SKM-1 (cell line): ENCODE measurements at regions not wholly inside any gene's neighbourhood (a gene's known extent, or its start where the extent isn't known, plus 50 kb on each side); places are given as distances from the start of the nearest gene placed in this dataset.

Experiments used
- DNase-seq: peaks from one replicate; lab custom pipeline; 2025; ENCODE audit not compliant: unreplicated experiment; lab: John Stamatoyannopoulos, UW

DNA sequence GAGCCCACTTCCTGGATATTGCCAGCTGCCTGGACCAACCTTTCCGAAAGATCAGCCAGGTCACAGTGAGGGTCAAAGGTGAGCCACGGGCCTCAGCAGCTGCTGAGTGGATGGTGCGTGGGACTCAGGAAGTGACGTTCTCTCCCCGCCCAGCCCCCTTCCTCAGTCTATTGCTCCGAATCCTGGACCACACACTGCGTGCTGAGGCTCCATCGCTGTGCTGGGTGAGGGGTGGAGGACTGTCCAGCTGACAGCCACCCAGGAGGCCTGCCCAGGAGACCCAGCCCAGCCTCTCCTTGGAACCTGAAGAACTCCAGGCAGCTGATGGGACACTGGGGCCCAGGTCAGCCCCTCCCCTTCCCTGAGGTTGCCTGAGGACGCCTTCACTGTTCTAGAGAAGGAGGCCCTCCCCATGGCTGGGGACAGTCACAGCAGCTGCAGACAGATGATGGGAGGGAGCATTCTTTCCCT lies 94.4 kb upstream of the CD93 start:
- DNase-seq: no peak

DNA sequence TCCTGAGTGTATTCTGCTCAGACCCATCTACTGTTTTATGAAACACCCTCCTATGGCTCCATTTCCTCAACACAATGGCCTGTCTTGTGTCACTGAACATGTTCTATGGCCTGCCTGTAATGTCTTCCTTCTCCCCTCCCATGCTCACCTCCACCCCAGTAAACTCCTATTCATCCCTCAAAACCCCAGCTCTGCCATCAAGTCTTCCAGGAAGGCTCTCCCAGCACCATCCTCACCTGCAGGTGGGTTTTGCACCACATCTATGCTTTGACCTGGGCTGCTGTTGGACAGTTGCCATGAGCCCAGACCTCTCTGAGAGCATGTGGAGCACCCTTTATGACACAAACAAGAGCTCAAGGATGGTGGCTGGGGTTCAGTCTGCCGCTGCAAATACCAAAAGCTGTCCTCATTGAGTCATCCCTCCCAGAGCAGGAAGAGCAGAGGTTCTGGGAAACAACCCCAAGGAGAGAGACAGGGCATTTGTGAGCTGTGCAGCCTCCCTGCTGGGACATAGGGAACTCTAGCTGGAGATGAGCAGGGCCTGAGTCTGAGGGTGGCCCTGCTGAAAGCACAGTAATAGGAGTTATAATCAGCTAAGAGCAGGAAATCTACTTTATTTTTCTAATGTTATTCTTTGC lies 93.8 kb upstream of the CD93 start:
- DNase-seq: no peak

DNA sequence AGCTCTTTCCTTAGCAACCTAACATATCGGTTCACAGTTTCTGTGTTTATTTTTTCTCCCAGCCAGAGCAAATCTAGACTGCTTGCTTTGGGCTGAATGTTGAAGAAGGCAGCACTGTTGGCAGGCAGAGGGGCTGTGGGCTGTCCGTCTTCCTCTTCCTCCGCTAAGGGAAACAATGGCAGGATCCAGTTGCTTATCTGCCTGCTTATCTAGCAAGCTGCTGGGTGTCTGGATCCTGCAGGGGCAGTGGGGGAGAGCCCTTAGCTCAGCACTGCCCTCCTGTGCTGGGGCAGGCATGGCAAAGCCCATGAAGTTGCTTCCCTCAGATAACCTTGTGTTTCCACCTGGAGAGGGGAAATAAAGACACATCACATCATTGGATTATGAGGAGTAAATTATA lies 92.7 kb upstream of the CD93 start:
- DNase-seq: no peak

DNA sequence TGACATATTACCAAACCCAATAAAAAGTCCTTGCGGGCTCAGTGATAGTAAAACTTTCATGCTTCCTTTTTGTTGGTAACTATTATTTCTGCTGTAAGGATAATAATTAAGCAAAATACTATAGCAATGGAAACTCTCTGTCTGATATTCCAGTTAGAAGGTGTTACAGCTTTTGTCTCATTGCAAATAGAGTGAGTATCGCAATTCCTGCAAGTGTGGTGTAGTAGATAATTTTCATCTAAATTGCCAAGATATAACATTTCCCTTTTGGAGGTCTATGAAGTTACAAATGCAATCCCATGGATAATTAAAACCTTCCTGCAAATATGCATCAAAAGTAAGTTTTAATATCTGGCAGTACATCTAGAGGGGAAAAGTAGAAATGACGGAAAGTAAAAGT lies 88.7 kb upstream of the CD93 start:
- no peak for DNase-seq

DNA sequence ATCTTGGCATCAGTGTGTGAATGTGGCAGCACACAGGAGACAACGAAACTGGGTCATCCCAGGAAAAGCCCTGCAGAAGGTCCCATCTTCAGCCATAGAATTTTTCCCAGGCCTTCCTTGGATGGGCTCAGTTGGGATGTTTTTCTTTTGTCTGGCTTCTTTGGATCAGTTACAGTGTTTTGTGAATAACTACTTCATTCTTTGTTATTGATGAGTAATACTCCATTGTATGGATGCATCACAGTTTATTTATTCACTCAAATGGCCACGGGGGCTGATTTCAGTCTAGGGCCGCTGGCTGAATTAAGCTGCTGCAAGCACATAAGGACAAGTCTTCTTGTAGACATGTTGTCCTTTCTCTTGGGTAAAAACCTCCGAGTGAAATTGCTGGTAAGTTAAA lies 81.3 kb upstream of the CD93 start:
- no peak for DNase-seq

DNA sequence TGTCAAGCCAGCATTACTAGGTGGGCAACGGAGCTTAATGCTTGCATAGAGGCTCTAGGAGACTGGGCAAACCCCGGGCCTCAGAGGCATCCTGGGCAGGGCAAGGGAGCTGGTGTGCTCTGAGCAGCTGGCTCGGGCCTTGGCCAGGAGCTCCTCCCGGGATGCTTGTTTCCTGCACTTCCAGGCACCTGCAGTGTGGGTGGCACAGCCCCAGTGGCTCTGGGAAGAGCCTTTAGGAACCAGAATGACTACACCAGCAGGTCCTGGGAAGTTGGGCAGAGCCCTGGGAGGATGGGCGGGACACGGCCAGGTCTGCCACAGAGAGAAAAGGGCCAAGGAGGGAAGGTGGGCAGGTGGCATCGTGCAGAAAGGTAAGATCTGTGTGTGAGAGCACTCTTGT lies 80.4 kb upstream of the CD93 start:
- DNase-seq: no peak

DNA sequence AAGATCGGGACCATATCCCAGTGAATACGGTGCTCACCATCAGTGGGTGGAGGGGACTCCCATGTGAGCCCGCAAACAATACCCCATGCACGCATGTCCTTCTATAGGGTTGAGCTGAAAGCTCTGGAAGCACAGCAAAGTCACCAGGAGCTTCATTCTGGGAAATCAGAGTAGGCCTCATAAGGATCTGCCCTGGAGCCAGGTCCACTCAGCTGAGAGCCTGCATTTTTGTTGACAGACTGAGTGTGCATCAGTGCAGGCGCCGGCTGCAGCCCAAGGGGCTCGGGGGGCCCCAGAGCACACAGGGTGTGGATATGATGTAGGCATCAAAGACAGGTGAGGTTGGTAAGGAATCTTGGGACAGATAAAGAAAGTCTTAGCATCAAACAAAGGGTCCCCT lies 79.8 kb upstream of the CD93 start:
- DNase-seq: no peak

DNA sequence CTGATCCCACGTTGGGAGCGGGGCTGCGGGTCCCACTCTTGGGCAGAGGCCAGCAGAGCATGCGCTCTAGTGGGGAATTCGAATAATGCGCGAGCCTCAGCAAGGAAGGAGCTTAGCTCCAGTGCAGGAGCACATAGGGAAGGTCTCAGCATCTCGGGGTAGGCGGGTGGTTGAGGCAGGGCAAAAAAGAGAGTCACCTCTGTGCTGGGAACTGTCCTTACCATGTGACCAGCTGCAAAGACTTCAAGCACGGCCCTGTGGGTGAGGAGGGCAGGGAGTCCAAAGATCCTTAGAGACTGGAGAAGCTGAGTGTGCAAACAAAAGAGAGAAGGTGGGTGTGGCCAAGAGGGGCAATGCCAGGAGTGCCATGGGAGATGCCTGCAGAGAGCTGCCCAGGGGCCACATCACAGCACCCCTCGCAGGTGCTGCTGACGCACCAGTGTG lies 79.2 kb upstream of the CD93 start:
- DNase-seq: no peak

DNA sequence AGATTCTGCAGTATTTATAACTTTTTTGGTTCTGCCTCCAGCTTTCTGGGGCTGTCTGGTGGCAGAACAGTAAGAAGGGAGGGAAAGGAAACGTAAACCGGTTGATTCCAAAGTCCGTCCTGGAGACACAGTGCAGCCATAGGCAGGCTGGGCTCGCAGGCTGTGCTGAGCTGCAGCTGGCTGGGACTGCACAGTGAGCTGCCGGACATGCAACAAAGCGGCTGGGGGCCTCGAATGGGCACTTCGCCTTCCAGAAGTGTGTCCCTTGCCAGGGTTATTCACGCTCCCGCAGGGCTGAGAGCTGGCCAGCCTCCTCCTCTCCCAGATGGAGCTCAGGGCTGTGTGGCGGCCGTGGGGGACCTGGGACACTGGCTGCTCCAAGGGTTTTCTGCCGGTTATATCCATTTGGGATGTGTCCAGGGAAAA lies 78.1 kb upstream of the CD93 start:
- DNase-seq: no peak

DNA sequence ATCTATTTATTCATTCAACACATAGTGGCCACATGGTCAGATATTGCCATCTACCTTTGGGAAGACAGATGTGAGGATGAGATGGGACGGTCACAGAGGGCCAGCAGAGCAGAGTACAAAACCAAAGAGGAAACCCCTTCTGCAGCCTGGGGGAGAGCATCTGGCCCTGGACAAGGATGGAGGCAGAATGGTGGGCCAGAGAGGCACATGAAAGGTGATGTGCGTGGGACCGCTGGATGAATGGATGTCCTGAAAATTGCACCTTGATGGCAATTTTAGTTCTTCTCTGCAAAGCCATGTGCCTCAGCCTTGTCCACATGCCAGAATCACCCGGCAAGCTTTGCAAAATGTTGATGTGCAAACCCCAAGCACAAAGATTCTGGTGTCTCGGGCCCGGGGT lies 77.4 kb upstream of the CD93 start:
- no peak for DNase-seq

DNA sequence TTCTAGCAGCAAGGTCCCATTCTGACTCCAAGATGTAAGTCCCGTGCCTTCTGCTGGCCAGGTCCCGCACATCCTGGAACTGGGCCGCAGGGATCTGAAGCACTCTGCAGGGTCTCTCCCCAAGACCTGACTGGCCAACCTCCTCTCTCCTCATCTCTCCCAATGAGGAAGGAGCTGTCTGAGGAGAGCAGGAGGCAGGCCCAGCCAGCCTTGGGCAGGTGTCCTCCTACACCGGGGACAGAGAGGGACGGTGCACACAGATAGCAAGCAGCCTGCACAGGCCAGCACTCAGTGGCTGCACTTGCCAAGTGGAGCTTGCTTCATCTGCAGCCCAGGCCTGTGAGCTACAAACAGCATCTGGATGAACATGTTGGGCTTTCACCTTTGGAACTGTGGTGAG lies 76.8 kb upstream of the CD93 start:
- DNase-seq: no peak

DNA sequence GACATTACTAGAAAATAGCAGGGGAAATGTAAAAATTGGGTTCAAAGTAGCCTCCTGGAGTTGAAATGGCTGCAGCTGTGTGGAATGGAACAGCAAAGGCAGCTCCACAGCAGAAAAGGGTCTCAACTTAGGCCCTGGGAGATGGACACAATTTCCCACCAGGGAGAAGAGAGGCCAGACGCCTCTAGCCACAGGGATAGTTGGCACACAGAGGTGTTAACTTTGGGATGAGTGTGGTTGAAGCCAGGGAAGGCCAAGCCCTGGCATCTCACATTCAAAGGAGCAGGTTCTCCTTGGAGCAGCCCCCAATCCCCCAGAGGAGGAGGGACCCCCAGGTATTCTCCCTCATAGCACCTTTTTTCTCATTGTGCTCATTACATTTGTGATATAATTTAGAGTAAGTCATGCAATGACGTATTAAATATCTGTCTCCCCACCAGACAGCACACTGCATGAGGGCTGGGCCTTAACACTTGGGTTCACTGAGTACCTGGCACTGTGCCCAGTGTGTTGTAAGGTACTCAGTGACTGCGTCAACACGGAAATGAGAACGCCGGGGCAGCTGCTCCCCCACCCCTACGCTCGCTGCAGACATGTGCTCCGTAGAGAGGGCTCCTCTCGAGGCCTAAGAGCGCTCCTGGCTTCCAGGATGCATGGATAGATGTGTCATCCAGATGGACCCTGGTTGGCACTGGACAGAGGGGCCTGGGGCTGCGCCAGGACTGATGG lies 76.0 kb upstream of the CD93 start:
- DNase-seq: no peak

DNA sequence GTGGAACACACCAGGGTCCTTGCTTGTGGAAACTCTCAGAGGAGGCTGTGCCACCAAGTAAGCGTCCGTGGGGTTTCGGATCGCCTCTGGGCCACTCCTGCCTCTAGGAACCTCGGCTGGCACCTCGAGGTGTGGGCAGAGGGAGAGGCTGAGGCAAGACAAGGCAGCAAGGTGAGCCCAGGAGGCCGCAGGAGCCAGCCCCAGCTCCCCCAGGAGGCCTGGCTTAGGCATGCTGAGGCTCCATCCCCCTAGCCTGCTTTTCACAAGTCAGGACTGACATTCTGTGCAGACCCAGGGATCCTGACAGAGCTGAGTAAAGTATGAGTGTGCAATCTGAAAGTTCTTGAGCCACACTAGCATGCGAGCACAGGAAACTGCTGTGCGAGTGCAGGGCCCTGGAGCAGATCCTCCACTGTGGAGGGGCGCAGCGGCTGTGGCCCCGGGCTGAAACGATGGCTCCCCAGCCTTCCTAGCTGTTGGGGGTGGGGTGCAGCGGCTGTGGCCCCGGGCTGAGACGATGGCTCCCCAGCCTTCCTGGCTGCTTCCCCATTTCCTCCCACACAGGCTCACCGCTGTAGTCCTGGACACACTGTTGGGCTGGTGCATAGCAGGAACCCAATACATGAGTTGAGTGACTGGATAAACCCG lies 75.2 kb upstream of the CD93 start:
- DNase-seq: peak; percentile 26

DNA sequence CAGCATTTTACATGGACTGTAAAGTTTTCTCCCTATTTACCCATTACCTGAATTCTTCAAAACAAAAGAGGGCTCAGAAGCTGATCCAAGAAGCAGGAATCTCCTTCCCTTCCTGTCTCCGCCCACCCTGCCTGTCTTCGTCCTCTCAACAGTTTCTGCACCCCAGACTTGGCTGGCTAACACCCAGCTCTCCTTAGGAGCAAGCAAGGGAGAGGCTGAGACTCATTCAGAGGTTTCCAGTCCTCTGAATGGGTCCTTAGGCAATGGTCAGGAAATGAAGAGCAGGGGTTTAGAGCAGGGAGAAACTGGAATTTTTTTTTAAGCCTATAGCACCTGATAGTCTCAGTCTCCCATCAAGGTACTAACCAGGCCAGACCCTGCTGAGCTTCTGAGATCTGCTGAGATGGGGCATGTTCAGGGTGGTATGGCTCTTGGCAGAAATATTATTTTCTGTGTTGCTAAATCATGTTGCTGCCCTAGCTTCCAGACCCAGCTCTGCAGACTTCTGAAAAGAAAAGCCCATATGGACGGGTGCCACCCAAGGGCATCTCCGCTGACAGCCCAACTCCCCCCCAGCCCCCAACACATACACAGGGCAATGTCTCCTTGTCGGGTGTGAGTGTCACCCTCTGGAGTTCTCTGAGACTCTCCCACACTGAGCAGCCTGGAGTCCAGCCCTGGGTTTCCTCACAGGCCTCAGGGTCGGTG lies 74.6 kb upstream of the CD93 start:
- DNase-seq: no peak

DNA sequence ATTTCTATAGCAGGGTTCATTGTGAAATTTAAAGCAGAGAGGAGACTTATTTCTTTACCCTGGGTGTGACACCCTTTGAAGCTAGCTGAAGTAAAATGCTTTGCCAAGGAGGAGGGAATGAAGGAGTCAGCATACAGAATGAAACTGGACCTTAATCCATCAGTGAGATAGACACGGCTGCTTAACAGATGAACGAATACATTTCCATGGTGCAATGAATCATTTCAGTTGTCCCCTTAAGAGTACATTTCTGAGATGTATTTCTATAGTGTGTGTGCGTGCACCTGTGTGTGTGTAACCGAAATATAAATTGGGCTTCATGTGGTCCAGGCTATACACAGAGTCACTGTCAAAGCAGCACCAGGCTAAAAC lies 73.8 kb upstream of the CD93 start:
- no peak for DNase-seq

DNA sequence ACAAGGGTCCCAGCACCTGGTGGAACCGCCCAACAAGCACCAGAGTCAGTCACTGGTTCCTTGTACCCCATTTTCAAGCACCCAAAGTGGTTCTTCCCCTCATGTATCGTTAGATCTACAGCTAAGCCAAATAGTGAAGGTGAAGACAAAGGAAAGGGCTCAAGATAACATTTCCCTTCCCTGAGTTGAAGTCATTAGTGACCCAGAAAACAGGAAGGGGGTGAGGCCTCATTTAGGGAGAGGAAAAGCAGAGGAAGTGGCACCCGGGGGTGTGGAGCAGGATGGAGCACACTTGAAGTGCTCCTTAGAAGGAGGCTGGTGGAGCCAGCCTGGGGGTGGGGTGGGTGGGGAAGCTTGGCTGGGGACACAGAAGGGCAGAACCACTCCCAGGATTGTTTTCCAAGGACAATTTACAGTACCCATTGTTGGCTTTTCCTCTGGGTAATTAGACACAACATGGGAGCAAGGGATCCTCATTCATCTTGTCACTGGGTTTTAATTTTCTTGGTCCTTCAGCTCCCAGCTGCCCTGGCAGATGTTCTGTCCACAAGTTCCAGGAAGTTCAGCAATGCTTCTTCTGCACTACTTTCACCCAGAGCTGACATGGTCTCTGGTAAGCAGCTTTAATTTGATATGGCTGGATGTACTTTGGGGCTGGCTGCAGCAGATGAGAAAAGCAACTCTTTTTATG lies 73.3 kb upstream of the CD93 start:
- DNase-seq: peak; percentile 34

DNA sequence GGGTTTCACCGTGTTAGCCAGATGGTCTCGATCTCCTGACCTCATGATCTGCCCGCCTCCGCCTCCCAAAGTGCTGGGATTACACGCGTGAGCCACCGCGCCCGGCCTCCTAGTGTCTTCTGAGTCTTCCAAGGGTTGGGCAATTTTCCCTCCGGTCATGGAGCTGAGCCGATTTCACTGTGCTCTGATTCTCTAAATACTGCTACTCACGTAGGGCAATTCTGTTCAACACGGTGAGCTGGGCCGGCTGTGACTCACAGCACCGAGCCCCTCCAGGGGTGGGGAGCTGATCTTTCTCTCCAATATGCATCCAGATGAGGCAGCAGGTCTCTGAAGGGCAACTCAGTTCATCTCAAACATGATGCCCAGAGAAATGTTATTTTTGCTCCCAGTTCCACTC lies 71.6 kb upstream of the CD93 start:
- no peak for DNase-seq

DNA sequence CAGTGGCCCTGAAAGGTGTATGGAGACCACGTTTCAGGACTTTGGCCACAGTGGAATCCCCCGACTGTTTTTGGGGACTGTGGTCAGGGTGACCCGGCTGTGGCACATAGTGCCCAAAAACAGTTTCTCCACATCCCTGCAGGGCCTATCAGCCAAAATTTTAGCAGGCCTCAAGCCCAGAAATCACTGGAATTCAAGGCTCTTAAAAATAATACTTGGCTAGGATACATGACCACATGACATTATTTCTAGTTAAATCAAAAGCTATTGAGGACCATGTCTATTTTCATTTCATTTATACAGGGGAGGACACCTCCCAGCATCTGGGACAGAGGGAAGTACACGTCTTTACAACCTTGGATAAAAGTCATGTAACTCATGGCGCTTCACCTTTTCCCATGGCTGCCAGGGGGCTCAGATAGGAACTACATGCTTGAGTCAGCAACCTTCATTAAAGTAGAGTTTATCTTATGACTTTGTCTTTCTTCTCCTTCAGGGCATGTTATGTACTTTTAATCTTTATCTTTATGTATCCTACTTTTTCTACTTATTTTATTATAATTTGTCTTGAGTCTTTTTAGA lies 70.8 kb upstream of the CD93 start:
- DNase-seq: no peak

DNA sequence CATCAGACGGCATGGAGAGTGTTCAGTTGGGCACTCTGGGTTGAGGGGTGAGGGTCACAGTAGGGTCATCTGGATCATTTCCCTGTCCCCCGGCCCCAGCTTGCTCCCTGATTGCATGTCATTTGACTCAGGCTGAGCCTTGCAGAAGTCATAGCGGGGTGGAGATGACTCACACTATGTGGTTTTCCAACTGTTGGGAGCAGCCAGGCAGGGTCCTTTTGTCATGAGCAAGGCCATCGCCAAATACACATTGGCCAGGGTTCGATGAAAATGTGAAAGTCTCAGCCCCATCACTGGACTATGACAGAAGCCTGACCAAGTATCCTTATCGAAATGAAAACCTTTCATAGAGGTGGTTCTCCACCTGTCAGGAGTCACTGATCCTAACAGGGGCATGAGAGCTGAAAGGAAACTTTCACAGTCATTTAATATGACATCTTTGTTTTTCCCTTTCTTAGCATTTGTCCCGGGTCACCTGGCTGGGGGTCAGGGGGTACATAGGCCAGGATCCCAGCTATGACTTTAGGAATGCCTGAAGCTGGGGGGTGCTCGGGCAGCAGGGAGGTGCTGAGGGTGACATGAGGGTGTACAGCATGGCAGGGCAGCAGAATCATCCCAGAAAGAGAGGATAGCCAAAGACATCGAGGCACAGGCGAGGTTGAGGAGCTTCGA lies 70.2 kb upstream of the CD93 start:
- peak; percentile 86 for DNase-seq

DNA sequence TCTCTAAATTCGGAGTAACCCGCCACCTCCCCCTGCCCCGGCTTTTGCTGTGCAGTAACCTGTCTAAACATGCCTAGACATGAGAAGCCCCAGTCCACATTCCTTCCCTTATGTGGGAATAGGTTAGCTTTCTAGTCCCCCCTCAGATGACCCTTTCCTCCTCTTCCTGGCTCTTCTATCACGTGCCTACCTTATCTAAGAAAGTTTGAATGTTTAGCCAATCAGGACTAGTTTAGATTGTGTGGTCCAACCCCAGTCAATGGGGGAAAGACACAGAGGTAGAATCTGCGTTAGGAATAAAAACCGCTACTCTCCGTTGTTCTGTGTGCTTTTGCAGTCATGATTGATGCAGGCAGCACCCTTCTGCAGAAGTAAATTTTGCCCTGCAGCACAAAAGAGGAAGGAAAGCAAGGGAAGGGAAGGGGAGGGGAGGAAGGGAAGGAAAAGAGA lies 69.0 kb upstream of the CD93 start:
- peak; percentile 75 for DNase-seq
